K562 (cell line): ENCODE measurements at regions not wholly inside any gene's neighbourhood (a gene's known extent, or its start where the extent isn't known, plus 50 kb on each side); places are given as distances from the start of the nearest gene placed in this dataset.

Experiments
- ATAC-seq: fragments of 200-7000 bp; cut with Tn5 transposase; 3 replicates; pipeline ENCODE4 v1.9.1; 2020; ENCODE audit warnings: moderate library complexity
- BruUV-seq: library from RNA; stranded (reverse); fragments of 400-500 nt; replicated peaks from 2 replicates; lab custom pipeline; 2021; lab: Mats Ljungman, UMichigan
- CTCF ChIA-PET: fragments of 300-600 bp; formaldehyde crosslinking; extraction: SDS; loops from one replicate; lab custom pipeline; 2021; ENCODE audit warnings: low intra/inter-chr PET ratio; lab: Yijun Ruan, JAX
- POLR2A ChIA-PET: fragments of 300-600, 350-650 bp; sonication (Branson Sonifier 250); formaldehyde crosslinking; extraction: SDS; loops from one replicate; lab custom pipeline; 2021; ENCODE audit warnings: antibody characterized with exemption, inconsistent platforms; lab: Yijun Ruan, JAX
- DNase-seq, 4 experiments: peaks; one replicate each; pipeline versions ENCODE4 v3.0.0 to v3.0.0-alpha.2; 2011 to 2018; ENCODE audit warnings: low spot score in 3 of 4, mixed read lengths in 3 of 4; ENCODE audit errors: extremely low read depth in 1 of 4
- FAIRE-seq: peaks from 2 replicates; lab custom pipeline; 2011; peaks lifted over from hg19 to GRCh38; lab: Jason Lieb, UNC
- H2AFZ ChIP-seq: 2 replicates; pipeline ENCODE4 v1.6.0; 2011; ENCODE audit warnings: low read depth, low read length, control low read depth, inconsistent platforms
- H3K27ac ChIP-seq: fragments of 200-600 bp; 3 replicates; pipeline ENCODE4 v1.8.0; 2011; ENCODE audit warnings: low read depth, mild to moderate bottlenecking, control low read depth, inconsistent platforms, low read length, moderate library complexity, mixed read lengths; ENCODE audit errors: extremely low read depth
- H3K27me3 ChIP-seq, 2 experiments: fragments of 300-600 bp in 1 of 2; 2 replicates in 1 of 2; 3 replicates in 1 of 2; pipeline versions ENCODE4 v1.6.0 to v1.8.0; 2011; ENCODE audit warnings: inconsistent platforms in 2 of 2, low read length in 2 of 2, mild to moderate bottlenecking in 1 of 2, mixed read lengths in 1 of 2, moderate library complexity in 1 of 2; ENCODE audit not compliant: control insufficient read depth in 2 of 2, insufficient read depth in 2 of 2
- H3K36me3 ChIP-seq: fragments of 300-600 bp; 3 replicates; pipeline ENCODE4 v1.8.0; 2011; ENCODE audit warnings: mild to moderate bottlenecking, low read length, inconsistent platforms; ENCODE audit not compliant: control insufficient read depth, insufficient read depth
- H3K4me1 ChIP-seq, 2 experiments: fragments of 200-600 bp in 1 of 2; replicated peaks in 1 of 2; 2 replicates in 1 of 2; 3 replicates in 1 of 2; pipeline versions ENCODE4 v1.5.1 to v1.8.0; 2011; ENCODE audit warnings: inconsistent platforms in 2 of 2, low read length in 2 of 2, mild to moderate bottlenecking in 1 of 2, mixed read lengths in 1 of 2, moderate library complexity in 1 of 2; ENCODE audit not compliant: control insufficient read depth in 2 of 2, insufficient read depth in 2 of 2
- H3K4me2 ChIP-seq: 2 replicates; pipeline ENCODE4 v1.6.1; 2011; ENCODE audit warnings: low read length, control low read depth, inconsistent platforms, mixed read lengths; ENCODE audit not compliant: insufficient read depth
- H3K4me3 ChIP-seq: fragments of 200-600 bp; sonication (generic), shearing (Covaris generic); 2 replicates; pipeline ENCODE4 v1.5.1; 2016; ENCODE audit warnings: control low read depth, inconsistent platforms
- H3K79me2 ChIP-seq: fragments of 200-600 bp; 3 replicates; pipeline ENCODE4 v1.8.0; 2011; ENCODE audit warnings: low read length, inconsistent platforms; ENCODE audit not compliant: control insufficient read depth, insufficient read depth
- H3K9ac ChIP-seq, 2 experiments: 2 replicates each; pipeline versions ENCODE4 v1.6.0 to v1.6.1; 2011; ENCODE audit warnings: low read depth in 2 of 2, low read length in 2 of 2, control low read depth in 1 of 2, inconsistent platforms in 1 of 2, mild to moderate bottlenecking in 1 of 2, mixed read lengths in 1 of 2; ENCODE audit not compliant: insufficient read depth in 1 of 2
- H3K9me1 ChIP-seq: one replicate; pipeline ENCODE4 v1.6.0; 2011; ENCODE audit warnings: inconsistent platforms, mild to moderate bottlenecking, low read length, moderate library complexity; ENCODE audit not compliant: control insufficient read depth, insufficient read depth
- H3K9me3 ChIP-seq: replicated peaks from 2 replicates; pipeline ENCODE4 v1.5.1; 2011; ENCODE audit warnings: low read depth, low read length, inconsistent platforms; ENCODE audit not compliant: control insufficient read depth, insufficient read depth
- H4K20me1 ChIP-seq: replicated peaks from 2 replicates; pipeline ENCODE4 v1.6.1; 2011; ENCODE audit warnings: low read length, inconsistent platforms, mixed read lengths; ENCODE audit not compliant: control insufficient read depth, insufficient read depth
- BRD9 ChIP-seq: fragments of 450-650 bp; IDR thresholded peaks from 2 replicates; pipeline ENCODE4 v1.6.1; 2018; ENCODE audit warnings: low read depth; ENCODE audit not compliant: partially characterized antibody
- EGR1 ChIP-seq: fragments of 450-650 bp; conservative IDR thresholded peaks from 2 replicates; pipeline ENCODE4 v1.6.1; 2017; ENCODE audit warnings: mild to moderate bottlenecking
- HDAC6 ChIP-seq: IDR thresholded peaks from 2 replicates; pipeline ENCODE4 v1.6.1; 2012; ENCODE audit warnings: low read depth, mild to moderate bottlenecking, control low read depth, inconsistent platforms, low read length, moderate library complexity
- HDGF ChIP-seq: fragments of 450-650 bp; IDR thresholded peaks from 2 replicates; pipeline ENCODE4 v1.6.1; 2016
- MYBL2 ChIP-seq, 2 experiments: fragments of 450-650 bp in 1 of 2; sonication (generic) in 1 of 2; formaldehyde crosslinking in 1 of 2; IDR thresholded peaks; 2 replicates each; pipeline versions ENCODE4 v1.6.1 to v1.8.1; 2017 to 2022; ENCODE audit warnings: borderline replicate concordance in 1 of 2, inconsistent platforms in 1 of 2, low read depth in 1 of 2, mild to moderate bottlenecking in 1 of 2, missing genetic modification reagents in 1 of 2, moderate library complexity in 1 of 2
- NELFE ChIP-seq: IDR thresholded peaks from 2 replicates; pipeline ENCODE4 v1.6.1; 2011; ENCODE audit warnings: mild to moderate bottlenecking; ENCODE audit not compliant: insufficient read depth, insufficient read length
- RNF2 ChIP-seq: sonication (generic); IDR thresholded peaks from 2 replicates; pipeline ENCODE4 v1.6.1; 2016
- SMARCA5 ChIP-seq: fragments of 450-650 bp; IDR thresholded peaks from 2 replicates; pipeline ENCODE4 v1.6.1; 2016
- ZFX ChIP-seq: sonication (generic); formaldehyde crosslinking; IDR thresholded peaks from 2 replicates; pipeline ENCODE4 v1.8.0; 2022; ENCODE audit warnings: mild to moderate bottlenecking, missing genetic modification reagents, moderate library complexity
- ZKSCAN8 ChIP-seq: fragments of 200-800 bp; sonication (Bioruptor generic); IDR thresholded peaks from 2 replicates; pipeline ENCODE4 v1.6.1; 2016; ENCODE audit warnings: missing genetic modification characterization, missing compliant biosample characterization
- ZNF77 ChIP-seq: fragments of 250-450 bp; sonication (Bioruptor Pico); IDR thresholded peaks from 2 replicates; pipeline ENCODE4 v1.5.0; 2020
- WGBS: fragments of 100-300 bp; shearing (Covaris generic); methylation state at CpG from one replicate; pipeline ENCODE4 v1.1.6; 2016; ENCODE audit warnings: low coverage, mixed read lengths; ENCODE audit not compliant: insufficient coverage; ENCODE audit errors: missing lambda C conversion rate; 5-methylcytosine and 5-hydroxymethylcytosine counted together
- in situ Hi-C: fragments of 300-500 bp; cut with MboI; formaldehyde crosslinking; loops from 4 replicates; pipeline ENCODE4 v1.15.0; 2018; ENCODE audit warnings: inconsistent platforms, mixed read lengths
- intact Hi-C: fragments of 100-400 bp; cut with micrococcal nuclease; formaldehyde crosslinking; loops from 2 replicates; pipeline ENCODE4 v1.14.2; 2022
- TF ChIP-seq, protein P1 (sequence below): sonication (generic); formaldehyde crosslinking; IDR thresholded peaks from 2 replicates; pipeline ENCODE4 v1.4.0; 2020; ENCODE audit warnings: mild to moderate bottlenecking, missing genetic modification reagents
- TF ChIP-seq, protein P2 (sequence below): IDR thresholded peaks from 2 replicates; pipeline ENCODE4 v1.6.1; 2011; ENCODE audit not compliant: insufficient read length; ENCODE audit errors: extremely low read depth
- TF ChIP-seq, protein P3 (sequence below): IDR thresholded peaks from 2 replicates; pipeline ENCODE4 v1.6.1; 2011; ENCODE audit warnings: borderline replicate concordance, low read depth, mild to moderate bottlenecking, moderate library complexity, low read length; ENCODE audit not compliant: insufficient read depth, poor library complexity, severe bottlenecking
- TF ChIP-seq, protein P4 (sequence below): IDR thresholded peaks from 2 replicates; pipeline ENCODE4 v1.6.1; 2012; ENCODE audit warnings: low read depth, low read length, improper control_type of control experiment, borderline replicate concordance

DNA sequence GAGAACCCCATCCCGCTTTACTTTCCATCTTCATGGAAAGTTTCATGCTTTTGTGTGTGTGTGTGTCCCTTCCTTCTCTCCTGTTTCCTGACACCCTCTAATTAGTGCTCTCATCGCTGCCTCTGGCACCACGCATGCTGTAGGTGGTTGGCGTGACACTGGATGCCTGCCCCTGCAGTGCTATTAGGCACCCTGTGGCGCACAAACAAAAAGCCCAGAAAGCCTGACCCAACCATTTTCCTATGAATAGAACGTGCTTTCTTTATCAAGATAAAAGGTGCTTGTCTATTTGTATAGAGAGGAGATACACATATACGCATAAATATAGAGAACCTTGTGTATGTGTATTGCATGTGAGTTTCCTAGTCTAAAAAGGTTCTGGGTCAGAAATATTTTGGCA is 120.8 kb upstream of the CDCA7L start:
- CTCF ChIA-PET, result no interaction called here
- TF ChIP-seq BRD9 (no peak), HDAC6 (no peak), SMARCA5 (no peak), ZKSCAN8 (CRISPR knock-in tag) (no peak), HDGF (no peak), NELFE (no peak), MYBL2 (IDR thresholded peaks at IDR 0.05; ENCODE audit: low read depth) (no peak), MYBL2 (CRISPR knock-in tag; IDR thresholded peaks at IDR 0.05; ENCODE audit: borderline replicate concordance) (no peak), ZFX (CRISPR knock-in tag) (no peak), EGR1 (no peak), ZNF77 (CRISPR knock-in tag) (no peak), RNF2 (no peak)
- TF ChIP-seq, protein P1, sequence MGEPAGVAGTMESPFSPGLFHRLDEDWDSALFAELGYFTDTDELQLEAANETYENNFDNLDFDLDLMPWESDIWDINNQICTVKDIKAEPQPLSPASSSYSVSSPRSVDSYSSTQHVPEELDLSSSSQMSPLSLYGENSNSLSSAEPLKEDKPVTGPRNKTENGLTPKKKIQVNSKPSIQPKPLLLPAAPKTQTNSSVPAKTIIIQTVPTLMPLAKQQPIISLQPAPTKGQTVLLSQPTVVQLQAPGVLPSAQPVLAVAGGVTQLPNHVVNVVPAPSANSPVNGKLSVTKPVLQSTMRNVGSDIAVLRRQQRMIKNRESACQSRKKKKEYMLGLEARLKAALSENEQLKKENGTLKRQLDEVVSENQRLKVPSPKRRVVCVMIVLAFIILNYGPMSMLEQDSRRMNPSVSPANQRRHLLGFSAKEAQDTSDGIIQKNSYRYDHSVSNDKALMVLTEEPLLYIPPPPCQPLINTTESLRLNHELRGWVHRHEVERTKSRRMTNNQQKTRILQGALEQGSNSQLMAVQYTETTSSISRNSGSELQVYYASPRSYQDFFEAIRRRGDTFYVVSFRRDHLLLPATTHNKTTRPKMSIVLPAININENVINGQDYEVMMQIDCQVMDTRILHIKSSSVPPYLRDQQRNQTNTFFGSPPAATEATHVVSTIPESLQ (CRISPR knock-in tag), result no peak
- TF ChIP-seq, protein P2, sequence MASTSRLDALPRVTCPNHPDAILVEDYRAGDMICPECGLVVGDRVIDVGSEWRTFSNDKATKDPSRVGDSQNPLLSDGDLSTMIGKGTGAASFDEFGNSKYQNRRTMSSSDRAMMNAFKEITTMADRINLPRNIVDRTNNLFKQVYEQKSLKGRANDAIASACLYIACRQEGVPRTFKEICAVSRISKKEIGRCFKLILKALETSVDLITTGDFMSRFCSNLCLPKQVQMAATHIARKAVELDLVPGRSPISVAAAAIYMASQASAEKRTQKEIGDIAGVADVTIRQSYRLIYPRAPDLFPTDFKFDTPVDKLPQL, result no peak
- TF ChIP-seq, protein P3, sequence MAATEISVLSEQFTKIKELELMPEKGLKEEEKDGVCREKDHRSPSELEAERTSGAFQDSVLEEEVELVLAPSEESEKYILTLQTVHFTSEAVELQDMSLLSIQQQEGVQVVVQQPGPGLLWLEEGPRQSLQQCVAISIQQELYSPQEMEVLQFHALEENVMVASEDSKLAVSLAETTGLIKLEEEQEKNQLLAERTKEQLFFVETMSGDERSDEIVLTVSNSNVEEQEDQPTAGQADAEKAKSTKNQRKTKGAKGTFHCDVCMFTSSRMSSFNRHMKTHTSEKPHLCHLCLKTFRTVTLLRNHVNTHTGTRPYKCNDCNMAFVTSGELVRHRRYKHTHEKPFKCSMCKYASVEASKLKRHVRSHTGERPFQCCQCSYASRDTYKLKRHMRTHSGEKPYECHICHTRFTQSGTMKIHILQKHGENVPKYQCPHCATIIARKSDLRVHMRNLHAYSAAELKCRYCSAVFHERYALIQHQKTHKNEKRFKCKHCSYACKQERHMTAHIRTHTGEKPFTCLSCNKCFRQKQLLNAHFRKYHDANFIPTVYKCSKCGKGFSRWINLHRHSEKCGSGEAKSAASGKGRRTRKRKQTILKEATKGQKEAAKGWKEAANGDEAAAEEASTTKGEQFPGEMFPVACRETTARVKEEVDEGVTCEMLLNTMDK, result no peak
- TF ChIP-seq, protein P4, sequence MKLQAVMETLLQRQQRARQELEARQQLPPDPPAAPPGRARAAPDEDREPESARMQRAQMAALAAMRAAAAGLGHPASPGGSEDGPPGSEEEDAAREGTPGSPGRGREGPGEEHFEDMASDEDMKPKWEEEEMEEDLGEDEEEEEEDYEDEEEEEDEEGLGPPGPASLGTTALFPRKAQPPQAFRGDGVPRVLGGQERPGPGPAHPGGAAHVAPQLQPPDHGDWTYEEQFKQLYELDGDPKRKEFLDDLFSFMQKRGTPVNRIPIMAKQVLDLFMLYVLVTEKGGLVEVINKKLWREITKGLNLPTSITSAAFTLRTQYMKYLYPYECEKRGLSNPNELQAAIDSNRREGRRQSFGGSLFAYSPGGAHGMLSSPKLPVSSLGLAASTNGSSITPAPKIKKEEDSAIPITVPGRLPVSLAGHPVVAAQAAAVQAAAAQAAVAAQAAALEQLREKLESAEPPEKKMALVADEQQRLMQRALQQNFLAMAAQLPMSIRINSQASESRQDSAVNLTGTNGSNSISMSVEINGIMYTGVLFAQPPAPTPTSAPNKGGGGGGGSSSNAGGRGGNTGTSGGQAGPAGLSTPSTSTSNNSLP, result no peak

More for the DNA sequence above, 120.8 kb upstream of the CDCA7L start:
- Histone ChIP-seq H4K20me1 (no peaks in the 10 kb centered on the region), H3K27me3 (peaks cover 5 to 6% of the 10 kb centered on the region in 2 experiments; a peak in 1 of 5 replicates), H3K79me2 (no peaks in the 10 kb centered on the region), H3K36me3 (no peaks in the 10 kb centered on the region), H2AFZ (no peak overlapping the region), H3K4me1 (no peaks in the 10 kb centered on the region), H3K4me2 (no peak overlapping the region), H3K9me3 (no peaks in the 10 kb centered on the region), H3K27ac (no peak overlapping the region), H3K9ac (no peak overlapping the region), H3K9me1 (no peaks in the 10 kb centered on the region), H3K4me3 (no peak overlapping the region)
- DNase-seq (no peak), ATAC-seq (no peak), FAIRE-seq (no peak)
- 0% methylated on average over 7 of the region's 7 CpGs for WGBS
- intact Hi-C loops (no loop called here), in situ Hi-C loops (no loop called here)
- no TSS peak for BruUV-seq
- POLR2A ChIA-PET, result interaction anchor here (0.8 to 1.5 kb wide), 5 partner anchors 11 to 28 kb away, joined by 3 to 6 read pairs (median 3); no protein-coding TSS in a partner anchor
